ENCODE measurements at regions not wholly inside any gene's neighbourhood (a gene's known extent, or its start where the extent isn't known, plus 50 kb on each side); places are given as distances from the start of the nearest gene placed in this dataset.

DNA sequence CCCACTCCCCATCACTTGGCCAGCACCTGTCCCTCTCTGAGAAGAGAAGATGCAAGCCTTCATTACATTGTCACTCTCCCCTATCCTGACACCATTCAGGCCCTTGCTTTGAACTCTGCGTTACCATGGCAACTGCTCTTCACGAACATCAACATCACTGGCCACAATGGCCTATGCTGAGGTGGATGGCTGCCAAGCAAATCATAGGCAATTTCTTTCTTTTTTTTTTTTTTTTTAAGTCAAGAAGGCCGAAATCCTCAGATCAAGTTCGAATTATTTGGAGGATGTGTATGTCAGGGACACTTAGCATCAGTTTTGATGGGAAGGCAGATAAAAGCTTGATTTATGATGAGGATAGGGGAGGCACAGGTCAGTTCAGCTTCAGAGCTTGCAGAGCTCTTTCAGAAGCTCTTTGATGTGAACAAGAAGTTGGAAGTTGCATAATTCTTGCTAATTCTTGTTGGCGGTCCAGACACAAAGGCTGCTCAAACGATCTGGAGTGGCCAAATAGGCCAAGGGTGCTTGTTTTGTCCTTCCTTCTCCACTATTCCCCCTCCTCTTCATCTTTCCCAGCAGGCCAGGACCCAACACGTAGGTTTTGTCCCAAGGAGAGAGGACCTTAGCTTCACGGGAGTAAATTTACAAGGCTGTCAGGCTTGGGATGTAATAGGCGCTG is 179.9 kb upstream of the NPVF start:
- TF ChIP-seq, protein P1, sequence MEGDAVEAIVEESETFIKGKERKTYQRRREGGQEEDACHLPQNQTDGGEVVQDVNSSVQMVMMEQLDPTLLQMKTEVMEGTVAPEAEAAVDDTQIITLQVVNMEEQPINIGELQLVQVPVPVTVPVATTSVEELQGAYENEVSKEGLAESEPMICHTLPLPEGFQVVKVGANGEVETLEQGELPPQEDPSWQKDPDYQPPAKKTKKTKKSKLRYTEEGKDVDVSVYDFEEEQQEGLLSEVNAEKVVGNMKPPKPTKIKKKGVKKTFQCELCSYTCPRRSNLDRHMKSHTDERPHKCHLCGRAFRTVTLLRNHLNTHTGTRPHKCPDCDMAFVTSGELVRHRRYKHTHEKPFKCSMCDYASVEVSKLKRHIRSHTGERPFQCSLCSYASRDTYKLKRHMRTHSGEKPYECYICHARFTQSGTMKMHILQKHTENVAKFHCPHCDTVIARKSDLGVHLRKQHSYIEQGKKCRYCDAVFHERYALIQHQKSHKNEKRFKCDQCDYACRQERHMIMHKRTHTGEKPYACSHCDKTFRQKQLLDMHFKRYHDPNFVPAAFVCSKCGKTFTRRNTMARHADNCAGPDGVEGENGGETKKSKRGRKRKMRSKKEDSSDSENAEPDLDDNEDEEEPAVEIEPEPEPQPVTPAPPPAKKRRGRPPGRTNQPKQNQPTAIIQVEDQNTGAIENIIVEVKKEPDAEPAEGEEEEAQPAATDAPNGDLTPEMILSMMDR (IDR thresholded peaks at IDR 0.05), result no peak
- TF ChIP-seq POLR2A (IDR thresholded peaks at IDR 0.05), result no peak
